Suprapubic skin (tissue), 4 donors: ENCODE measurements at regions not wholly inside any gene's neighbourhood (a gene's known extent, or its start where the extent isn't known, plus 50 kb on each side); places are given as distances from the start of the nearest gene placed in this dataset.

Experiments used
- DNase-seq, 2 donors: peaks; one replicate each; pipeline ENCODE4 v3.0.0-alpha.2; 2019; ENCODE audit warnings: low spot score in 2 of 2
- H3K27ac ChIP-seq: fragments of 200-600 bp; sonication (generic); one replicate; pipeline ENCODE4 v1.5.1; 2019
- H3K27me3 ChIP-seq: fragments of 200-600 bp; sonication (generic); one replicate; pipeline ENCODE4 v1.5.1; 2019
- H3K36me3 ChIP-seq: fragments of 200-600 bp; sonication (generic); one replicate; pipeline ENCODE4 v1.5.1; 2019
- H3K4me1 ChIP-seq: fragments of 200-600 bp; sonication (generic); one replicate; pipeline ENCODE4 v1.5.1; 2019
- H3K4me3 ChIP-seq: fragments of 200-600 bp; sonication (generic); one replicate; pipeline ENCODE4 v1.5.1; 2019; ENCODE audit warnings: mild to moderate bottlenecking
- H3K9me3 ChIP-seq: fragments of 200-600 bp; sonication (generic); one replicate; pipeline ENCODE4 v1.5.1; 2019
- EP300 ChIP-seq: sonication (generic); formaldehyde crosslinking; IDR thresholded peaks from one replicate; pipeline ENCODE4 v1.6.1; 2017; ENCODE audit warnings: antibody characterized with exemption
- POLR2A ChIP-seq, 2 donors: fragments of 450-650 bp; IDR thresholded peaks; one replicate each; pipeline ENCODE4 v1.6.1; 2017; ENCODE audit warnings: antibody characterized with exemption in 2 of 2, mild to moderate bottlenecking in 2 of 2, moderate library complexity in 2 of 2
- POLR2AphosphoS5 ChIP-seq, 3 donors: sonication (generic); formaldehyde crosslinking; IDR thresholded peaks; one replicate each; pipeline ENCODE4 v1.6.1; 2017; ENCODE audit warnings: antibody characterized with exemption in 3 of 3
- WGBS: methylation state at CpG from one replicate; pipeline ENCODE4 v1.1.5; 2018; 5-methylcytosine and 5-hydroxymethylcytosine counted together
- TF ChIP-seq, protein P1 (sequence below), 2 donors: fragments of 200-600 bp in 1 of 2; fragments of 450-650 bp in 1 of 2; sonication (generic) in 1 of 2; IDR thresholded peaks; one replicate each; pipeline ENCODE4 v1.5.1; 2016 to 2019; ENCODE audit warnings: antibody characterized with exemption in 2 of 2, mild to moderate bottlenecking in 1 of 2, moderate library complexity in 1 of 2

DNA sequence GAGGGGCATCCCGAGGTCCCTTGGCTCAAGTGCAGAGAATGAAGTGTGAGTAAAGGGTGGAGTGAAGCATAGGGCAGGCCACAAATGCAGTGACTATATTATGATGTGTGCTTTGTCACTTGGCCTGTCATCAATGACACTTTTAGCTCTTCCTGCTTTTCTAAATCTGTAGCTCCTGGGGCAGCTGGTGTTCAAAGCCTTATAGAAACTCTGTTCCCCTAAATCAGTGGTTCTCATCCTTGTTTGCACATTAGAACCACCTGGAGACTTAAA, 135.6 kb upstream of the LGALSL start:
- no peaks in the 10 kb centered on the region for H3K27me3 ChIP-seq
- TF ChIP-seq POLR2AphosphoS5 (IDR thresholded peaks at IDR 0.05) (no peak), POLR2A (IDR thresholded peaks at IDR 0.05) (no peak)
- no peaks in the 10 kb centered on the region for H3K9me3 ChIP-seq
- DNase-seq: no peak
- no peak overlapping the region for H3K27ac ChIP-seq
- H3K4me1 ChIP-seq: peaks cover 4% of the 10 kb centered on the region
- H3K36me3 ChIP-seq: no peaks in the 10 kb centered on the region
- 94% methylated on average over 1 of the region's 1 CpG for WGBS
- H3K4me3 ChIP-seq: no peak overlapping the region

DNA sequence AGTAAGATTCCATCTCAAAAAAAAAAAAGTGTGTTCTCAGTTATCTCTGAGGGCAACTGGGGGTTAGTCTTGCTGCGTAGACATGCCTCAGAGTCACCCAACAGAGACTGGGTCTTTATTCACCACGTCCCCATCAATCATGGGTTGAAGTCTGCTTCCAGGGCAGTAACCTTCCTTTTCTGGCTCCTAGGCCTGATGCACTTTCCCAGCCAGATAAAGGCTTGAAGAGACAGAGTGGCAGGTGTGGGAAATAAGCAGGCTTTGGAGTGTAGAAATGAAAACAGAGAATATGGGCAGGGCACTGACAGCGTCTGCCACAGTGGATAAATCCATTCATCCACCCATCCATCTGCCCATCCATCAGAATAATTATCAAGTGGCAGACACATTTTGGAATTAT, 134.1 kb upstream of the LGALSL start:
- Histone ChIP-seq H3K9me3 (no peaks in the 10 kb centered on the region), H3K27me3 (no peaks in the 10 kb centered on the region), H3K4me1 (no peaks in the 10 kb centered on the region), H3K4me3 (no peak overlapping the region), H3K27ac (no peak overlapping the region), H3K36me3 (no peaks in the 10 kb centered on the region)
- 91% methylated on average over 3 of the region's 3 CpGs for WGBS
- TF ChIP-seq POLR2AphosphoS5 (IDR thresholded peaks at IDR 0.05) (no peak), EP300 (no peak), POLR2A (IDR thresholded peaks at IDR 0.05) (no peak)
- TF ChIP-seq, protein P1, sequence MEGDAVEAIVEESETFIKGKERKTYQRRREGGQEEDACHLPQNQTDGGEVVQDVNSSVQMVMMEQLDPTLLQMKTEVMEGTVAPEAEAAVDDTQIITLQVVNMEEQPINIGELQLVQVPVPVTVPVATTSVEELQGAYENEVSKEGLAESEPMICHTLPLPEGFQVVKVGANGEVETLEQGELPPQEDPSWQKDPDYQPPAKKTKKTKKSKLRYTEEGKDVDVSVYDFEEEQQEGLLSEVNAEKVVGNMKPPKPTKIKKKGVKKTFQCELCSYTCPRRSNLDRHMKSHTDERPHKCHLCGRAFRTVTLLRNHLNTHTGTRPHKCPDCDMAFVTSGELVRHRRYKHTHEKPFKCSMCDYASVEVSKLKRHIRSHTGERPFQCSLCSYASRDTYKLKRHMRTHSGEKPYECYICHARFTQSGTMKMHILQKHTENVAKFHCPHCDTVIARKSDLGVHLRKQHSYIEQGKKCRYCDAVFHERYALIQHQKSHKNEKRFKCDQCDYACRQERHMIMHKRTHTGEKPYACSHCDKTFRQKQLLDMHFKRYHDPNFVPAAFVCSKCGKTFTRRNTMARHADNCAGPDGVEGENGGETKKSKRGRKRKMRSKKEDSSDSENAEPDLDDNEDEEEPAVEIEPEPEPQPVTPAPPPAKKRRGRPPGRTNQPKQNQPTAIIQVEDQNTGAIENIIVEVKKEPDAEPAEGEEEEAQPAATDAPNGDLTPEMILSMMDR (IDR thresholded peaks at IDR 0.05): no peak
- no peak for DNase-seq

DNA sequence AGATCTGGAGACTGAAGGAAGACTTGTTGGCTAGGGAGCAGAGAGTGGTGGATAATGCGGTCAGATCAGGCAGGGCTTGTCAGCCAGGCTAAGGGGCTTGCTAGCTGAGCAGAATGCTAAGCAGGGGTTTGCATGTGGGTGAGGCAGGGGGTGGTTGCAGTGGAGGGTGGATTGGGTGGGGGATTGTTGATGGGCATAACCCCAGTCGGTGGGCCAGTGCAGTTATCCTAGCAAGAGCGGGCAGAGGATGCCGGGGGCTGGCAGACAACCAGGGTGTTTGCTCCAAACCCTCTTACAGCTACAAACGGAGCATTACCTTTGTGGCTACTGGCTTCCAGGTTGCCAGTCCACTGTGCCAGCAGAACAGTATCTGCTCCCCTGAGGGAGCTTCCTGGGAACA, 131.5 kb upstream of the LGALSL start:
- H3K27me3 ChIP-seq: no peaks in the 10 kb centered on the region
- no peaks in the 10 kb centered on the region for H3K9me3 ChIP-seq
- H3K4me3 ChIP-seq: no peak overlapping the region
- 78% methylated on average over 5 of the region's 5 CpGs for WGBS
- no peaks in the 10 kb centered on the region for H3K36me3 ChIP-seq
- H3K27ac ChIP-seq: no peak overlapping the region
- no peak for DNase-seq
- peaks cover 5% of the 10 kb centered on the region for H3K4me1 ChIP-seq
- TF ChIP-seq EP300 (no peak), POLR2A (IDR thresholded peaks at IDR 0.05) (no peak), POLR2AphosphoS5 (IDR thresholded peaks at IDR 0.05) (no peak)
- TF ChIP-seq, protein P1 (IDR thresholded peaks at IDR 0.05): no peak

DNA sequence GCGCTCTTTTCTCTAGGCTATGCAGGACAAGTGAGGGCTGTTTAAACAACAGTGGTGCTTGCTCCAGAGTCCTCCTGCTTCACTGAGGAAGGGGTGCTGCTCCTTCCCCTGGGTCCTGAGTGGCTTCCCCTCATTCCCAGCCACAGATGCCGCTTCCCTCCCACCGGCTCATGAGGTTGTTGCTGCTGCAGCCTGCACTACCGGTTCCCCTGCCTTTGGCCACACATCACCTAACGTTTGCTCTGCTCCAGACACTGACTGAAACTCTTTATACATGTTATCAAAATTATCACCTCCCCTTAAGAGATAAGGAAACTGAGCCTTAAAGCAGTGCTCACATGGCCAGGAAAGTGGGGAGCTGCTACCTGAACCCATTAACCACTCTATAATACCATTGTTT, 130.8 kb upstream of the LGALSL start:
- 63% methylated on average over 5 of the region's 5 CpGs for WGBS
- Histone ChIP-seq H3K9me3 (no peaks in the 10 kb centered on the region), H3K36me3 (no peaks in the 10 kb centered on the region), H3K27ac (no peak overlapping the region), H3K4me1 (peaks cover 13% of the 10 kb centered on the region), H3K27me3 (no peaks in the 10 kb centered on the region), H3K4me3 (no peak overlapping the region)
- TF ChIP-seq EP300 (no peak), POLR2AphosphoS5 (IDR thresholded peaks at IDR 0.05) (no peak), POLR2A (IDR thresholded peaks at IDR 0.05) (no peak)
- TF ChIP-seq, protein P1 (IDR thresholded peaks at IDR 0.05): no peak
- DNase-seq: no peak

DNA sequence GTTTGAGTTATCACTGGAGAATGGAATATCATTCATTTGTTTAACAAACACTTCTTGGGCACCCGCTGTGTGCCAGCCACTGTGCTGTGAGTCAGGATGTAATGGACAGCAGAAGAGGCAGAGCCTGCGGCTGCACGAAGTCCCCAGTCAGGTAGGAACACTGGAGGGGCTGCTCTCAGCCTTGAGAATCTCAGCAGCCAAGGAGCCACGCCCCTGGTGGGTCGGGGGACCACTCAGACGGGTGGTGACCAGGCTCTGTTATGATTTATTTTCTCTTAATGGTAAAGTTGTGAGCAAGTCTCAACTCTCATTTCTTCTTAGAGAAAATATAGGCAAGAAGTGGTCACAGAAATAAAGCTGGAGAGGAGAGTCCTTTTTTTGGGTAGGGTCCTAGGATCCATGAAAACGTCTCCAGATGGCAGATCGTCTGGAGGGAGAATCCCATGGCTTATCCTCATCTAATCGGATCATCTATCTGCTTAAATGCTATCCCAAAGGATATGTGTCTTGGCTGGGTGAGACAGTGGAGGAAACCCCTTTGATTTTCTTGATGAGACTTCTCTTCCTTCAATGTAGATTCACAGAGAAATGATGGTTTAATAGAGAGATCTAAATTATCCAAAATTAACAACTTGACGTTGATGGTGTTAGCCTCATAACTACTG, 129.1 kb upstream of the LGALSL start:
- Histone ChIP-seq H3K9me3 (no peaks in the 10 kb centered on the region), H3K4me3 (no peak overlapping the region), H3K27me3 (no peaks in the 10 kb centered on the region), H3K4me1 (peaks cover 28% of the 10 kb centered on the region), H3K27ac (no peak overlapping the region), H3K36me3 (no peaks in the 10 kb centered on the region)
- no peak for TF ChIP-seq POLR2A (IDR thresholded peaks at IDR 0.05)
- no peak for TF ChIP-seq POLR2AphosphoS5 (IDR thresholded peaks at IDR 0.05)
- TF ChIP-seq, protein P1 (IDR thresholded peaks at IDR 0.05): no peak
- TF ChIP-seq EP300: no peak
- 89% methylated on average over 10 of the region's 10 CpGs for WGBS
- no peak for DNase-seq

DNA sequence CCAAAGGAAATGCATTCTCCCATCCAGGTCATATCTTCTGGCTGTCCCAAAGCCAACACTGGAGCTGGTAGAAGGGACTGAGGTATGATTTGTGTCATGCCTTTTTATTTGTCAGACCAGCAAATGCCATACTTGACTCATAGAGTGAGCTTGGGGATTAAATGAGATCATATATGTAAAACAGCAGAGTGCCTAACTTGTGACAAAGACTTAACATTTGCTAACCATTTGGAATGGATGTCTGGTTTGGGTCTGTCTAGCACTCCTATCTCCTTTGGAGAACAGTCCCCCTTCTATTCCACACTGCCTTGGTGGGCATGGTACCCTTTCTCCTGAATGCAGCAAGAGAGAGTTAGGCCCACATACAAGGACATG, 128.5 kb upstream of the LGALSL start:
- Histone ChIP-seq H3K4me1 (peaks cover 34% of the 10 kb centered on the region), H3K27ac (no peak overlapping the region)

More for the DNA sequence above, 128.5 kb upstream of the LGALSL start:
- DNase-seq: no peak
- TF ChIP-seq POLR2AphosphoS5 (IDR thresholded peaks at IDR 0.05) (no peak), POLR2A (IDR thresholded peaks at IDR 0.05) (no peak), EP300 (no peak)
- TF ChIP-seq, protein P1 (IDR thresholded peaks at IDR 0.05): no peak
- Histone ChIP-seq H3K9me3 (no peaks in the 10 kb centered on the region), H3K4me3 (no peak overlapping the region), H3K36me3 (no peaks in the 10 kb centered on the region), H3K27me3 (no peaks in the 10 kb centered on the region)
